Hematopoietic multipotent progenitor cell treated with erythropoietin and hydrocortisone succinate and interleukin-3 and kit ligand, for 6 days (in vitro differentiated cells): ENCODE measurements at regions not wholly inside any gene's neighbourhood (a gene's known extent, or its start where the extent isn't known, plus 50 kb on each side); places are given as distances from the start of the nearest gene placed in this dataset.
"Not testable (repeated sequence)": the region's sequence is repeated elsewhere in the genome, so short reads cannot be mapped to it uniquely, and the experiment has no call there.

Experiments used
- DNase-seq: peaks from one replicate; pipeline ENCODE4 v3.0.0-alpha.2; 2015

DNA sequence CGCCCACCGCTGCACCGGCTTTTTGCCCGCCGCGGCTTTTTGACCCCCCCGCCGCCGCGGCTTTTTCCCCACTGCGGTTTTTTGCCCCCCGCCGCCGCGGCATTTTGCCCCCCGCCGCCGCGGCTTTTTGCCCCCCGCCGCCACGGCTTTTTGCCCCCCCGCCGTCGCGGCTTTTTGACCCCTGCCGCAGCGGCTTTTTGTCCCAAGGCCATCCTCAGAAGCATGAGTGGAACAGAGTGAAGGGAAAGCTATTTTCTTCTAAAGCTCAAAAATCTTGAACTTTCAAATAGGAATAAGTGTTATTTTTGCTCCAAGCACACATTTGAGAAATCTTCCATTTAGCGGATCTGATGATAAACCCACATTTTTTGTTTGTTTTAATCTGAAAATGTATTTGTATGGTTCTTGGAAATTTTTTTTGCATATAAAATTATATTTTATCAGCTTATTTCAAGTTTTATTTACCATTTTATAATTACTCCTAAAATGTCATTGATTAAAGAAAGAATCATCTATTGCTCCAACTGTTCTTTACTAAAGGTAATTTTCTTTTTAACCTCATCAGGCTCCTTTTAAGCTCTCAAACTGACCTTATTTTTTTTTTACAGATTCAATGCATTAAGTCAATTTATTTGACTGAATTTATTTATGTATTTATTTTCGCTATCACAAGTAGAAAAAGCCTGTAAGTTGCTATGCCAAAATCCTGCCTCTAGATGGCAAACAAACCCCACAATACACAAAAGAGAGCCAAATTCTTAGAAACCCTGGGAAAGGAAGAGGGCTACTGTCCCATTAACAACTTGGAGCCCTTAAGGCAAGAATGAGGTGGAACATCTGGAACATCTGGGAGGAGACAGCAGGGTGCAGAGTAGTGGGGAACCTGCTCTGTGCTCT is 460.3 kb downstream of the ZNF33B start:
- DNase-seq: peak; percentile 54

DNA sequence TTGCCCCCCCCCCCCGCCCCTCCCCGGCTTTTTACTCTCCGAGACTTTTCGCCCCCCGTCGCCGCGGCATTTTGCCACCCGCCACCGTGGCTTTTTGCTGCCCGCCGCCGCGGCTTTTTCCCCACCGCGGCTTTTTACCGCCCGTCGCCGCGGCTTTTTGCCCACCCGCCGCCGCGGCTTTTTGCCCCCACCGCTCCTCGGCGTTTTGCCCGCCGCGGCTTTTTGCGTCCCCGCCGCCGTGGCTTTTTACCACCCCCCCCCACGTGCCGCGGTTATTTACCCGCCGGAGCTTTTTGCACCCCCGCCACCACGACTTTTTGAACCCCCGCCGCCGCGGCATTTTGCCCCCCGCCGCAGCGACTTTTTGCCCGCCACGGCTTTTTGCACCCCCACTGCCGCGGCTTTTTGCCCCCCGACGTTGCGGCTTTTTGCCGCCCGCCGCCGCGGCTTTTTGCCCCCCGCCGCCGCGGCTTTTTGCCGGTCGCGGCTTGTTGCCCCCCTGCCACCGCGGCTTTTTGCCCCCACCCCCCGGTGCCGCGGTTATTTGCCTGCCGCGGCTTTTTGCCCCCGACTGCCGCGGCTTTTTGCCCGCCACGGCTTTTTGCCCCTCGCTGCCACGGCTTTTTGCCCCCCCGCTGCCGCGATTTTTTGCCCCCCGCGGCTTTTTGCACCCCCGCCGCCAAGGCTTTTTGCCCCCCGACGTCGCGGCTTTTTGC is 461.1 kb downstream of the ZNF33B start:
- peak; percentile 2 for DNase-seq

DNA sequence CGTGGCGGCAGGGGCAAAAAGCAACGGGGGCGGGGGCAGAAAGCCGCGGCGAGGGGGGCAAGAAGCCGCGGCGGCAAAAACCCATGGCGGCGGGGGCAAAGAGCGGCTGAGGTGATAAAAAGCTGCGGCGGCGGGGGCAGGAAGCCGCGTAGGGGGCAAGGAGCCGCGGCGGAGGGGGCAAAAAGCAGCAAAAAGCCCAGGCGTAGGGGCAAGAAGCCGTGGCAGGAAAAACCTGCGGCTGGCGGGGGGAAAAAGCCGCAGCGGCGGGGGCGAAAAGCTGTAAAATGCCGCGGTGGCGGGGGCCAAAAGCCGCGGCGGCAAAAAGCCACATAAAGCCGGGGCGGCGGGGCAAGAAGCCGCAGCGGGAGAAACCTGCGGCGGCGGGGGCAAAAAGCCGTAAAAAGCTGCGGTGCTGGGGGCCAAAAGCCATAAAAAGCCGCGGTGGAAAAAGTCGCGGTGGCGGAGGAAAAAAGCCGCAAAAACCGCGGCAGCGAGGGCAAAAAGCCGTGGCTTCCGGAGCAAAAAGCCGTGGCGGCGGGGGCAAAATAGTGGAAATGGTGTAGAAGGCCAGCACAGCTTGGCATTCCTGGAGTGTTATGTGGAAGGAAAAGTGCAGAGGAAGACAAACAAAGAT is 487.8 kb downstream of the ZNF33B start:
- no peak for DNase-seq

DNA sequence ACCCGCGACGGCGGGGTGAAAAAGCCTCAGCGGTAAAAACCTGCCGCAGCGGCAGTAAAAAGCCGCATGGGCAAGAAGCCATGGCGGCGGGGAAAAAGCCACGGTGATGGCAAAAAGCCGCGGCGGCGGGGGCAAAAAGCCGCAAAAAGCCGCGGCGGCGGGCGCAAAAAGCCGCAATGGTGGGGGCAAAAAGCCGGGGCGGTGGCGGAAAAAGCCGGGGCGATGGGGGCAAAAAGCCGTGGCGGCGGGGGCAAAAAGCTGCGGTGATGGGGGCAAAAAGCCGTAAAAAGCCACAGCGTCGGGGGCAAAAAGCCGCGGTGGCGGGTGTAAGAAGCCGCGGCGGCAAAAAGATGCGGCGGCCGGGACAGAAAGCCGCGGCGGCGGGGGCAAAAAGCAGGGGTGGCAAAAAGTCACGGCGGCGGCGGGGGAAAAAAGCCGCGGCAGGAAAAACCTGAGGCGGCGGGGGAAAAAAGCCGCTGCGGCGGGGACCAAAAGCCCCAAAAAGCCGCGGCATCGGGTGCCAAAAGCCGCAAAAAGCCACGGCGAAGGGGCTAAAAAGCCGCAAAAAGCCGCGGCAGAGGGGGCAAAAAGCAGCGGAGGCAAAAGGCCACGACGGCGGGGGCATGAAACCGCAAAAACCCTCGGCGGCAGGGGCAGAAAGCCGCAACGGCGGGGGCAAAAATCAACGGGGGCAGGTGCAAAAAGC is 488.5 kb downstream of the ZNF33B start:
- DNase-seq: no peak

DNA sequence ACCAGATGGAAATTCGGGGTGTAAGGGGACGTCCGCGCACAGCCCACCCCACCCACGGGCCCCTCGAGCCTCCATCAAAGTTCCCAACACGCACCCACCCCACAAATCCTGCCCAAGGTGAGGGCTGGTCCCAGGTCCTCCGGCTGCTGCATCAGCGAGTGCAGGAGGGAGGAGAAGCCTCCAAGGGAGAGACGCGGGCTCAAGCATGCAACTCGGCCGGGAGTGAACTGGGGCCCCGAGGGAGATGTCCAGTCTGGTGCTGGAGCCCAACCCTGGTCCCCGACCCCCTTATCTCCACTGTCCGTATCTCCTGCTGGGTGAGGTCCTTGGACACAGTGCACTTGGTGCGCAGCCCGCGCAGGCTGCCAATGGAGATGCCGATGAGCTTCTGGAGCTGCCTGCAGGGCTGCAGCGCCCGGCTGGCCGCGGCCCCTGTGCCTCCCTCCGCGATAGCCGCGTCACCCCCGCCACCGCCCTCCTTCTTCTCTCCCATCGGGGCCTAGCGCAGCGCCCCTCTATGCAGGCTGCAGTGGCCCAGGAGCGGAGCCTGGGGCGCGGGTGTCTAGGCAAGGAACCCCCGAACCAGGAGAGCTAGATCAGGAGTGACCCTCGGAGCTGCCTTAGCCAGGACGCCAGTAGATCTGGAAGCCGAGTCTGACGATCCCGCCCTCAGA is 489.2 kb downstream of the ZNF33B start:
- DNase-seq: no peak

DNA sequence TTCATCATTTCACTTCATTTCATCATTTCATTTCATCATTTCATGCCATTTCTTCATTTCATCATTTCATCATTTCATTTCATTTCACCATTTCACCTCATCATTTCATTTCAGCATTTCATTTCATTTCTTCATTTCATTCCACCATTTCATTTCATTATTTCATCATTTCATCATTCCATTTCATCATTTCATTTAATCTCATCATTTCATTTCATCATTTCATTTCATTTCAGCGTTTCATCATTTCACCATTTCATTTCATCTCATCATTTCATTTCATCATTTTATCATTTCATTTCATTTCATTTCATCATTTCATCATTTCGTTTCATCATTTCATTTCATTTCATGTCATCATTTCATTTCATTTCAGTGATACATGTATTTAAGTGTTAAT is 492.2 kb downstream of the ZNF33B start:
- not testable (repeated sequence) for DNase-seq

DNA sequence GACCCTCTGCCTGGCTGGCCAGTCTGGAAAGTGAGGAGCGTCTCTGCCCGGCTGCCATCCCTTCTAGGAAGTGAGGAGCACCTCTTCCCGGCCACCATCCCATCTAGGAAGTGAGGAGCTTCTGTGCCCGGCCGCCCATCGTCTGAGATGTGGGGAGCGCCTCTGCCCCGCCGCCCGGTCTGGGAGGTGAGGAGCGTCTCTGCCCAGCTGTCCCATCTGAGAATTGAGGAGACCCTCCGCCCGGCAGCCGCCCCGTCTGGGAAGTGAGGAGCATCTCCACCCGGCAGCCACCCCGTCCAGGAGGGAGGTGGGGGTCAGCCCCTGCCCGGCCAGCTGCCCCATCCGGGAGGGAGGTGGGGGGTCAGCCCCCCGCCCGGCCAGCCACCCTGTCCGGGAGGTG is 500.3 kb downstream of the ZNF33B start:
- not testable (repeated sequence) for DNase-seq

DNA sequence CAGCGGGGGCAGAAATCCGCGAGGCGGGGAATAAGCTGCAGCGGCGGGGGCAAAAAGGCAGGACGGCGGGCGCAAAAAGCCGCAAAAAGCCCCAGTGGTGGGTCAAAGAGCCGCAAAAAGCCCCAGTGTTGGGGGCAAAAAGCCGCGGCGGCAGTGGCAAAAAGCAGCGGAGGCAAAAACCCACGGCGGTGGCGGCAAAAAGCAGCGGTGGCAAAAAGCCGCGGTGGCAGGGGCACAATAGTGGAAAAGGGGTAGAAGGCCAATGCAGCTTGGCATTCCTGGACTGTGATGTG is 525.3 kb downstream of the ZNF33B start:
- no peak for DNase-seq

DNA sequence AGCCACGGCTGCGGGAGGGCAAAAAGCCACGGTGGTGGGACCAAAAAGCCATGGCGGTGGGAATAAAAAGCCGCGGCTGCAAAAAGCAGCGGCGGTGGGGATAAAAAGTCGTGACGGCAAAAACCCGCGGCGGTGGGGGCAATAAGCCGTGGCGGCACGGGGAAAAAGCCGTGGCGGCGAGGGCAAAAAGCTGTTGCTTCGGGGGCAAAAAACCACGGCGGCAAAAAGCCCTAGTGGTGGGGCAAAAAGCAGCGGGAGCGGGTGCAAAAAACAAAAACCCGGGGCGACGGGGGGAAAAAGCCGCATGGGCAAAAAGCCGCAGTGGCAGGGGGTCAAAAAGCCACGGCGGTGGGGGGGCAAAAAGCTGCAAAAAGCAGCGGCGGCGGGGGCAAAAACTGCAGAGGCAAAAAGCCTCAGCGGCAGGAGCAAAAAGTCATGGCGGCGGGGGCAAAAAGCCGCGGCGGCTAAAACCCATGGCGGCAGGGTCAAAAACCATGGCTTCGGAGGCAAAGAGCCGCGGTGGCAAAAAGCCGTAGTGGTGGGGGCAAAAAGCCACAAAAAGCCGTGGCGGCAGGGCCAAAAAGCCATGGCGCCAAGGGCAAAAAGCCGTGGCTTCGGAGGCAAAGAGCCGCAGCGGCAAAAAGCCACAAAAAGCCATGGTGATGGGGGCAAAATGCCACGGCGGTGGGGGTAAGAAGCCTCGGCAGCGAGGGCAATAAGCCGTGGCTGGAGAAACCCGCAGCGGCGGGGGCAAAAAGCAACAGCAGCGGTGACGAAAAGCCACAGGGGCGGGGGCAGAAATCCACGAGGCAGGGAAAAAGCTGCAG is 525.8 kb downstream of the ZNF33B start:
- DNase-seq: no peak

DNA sequence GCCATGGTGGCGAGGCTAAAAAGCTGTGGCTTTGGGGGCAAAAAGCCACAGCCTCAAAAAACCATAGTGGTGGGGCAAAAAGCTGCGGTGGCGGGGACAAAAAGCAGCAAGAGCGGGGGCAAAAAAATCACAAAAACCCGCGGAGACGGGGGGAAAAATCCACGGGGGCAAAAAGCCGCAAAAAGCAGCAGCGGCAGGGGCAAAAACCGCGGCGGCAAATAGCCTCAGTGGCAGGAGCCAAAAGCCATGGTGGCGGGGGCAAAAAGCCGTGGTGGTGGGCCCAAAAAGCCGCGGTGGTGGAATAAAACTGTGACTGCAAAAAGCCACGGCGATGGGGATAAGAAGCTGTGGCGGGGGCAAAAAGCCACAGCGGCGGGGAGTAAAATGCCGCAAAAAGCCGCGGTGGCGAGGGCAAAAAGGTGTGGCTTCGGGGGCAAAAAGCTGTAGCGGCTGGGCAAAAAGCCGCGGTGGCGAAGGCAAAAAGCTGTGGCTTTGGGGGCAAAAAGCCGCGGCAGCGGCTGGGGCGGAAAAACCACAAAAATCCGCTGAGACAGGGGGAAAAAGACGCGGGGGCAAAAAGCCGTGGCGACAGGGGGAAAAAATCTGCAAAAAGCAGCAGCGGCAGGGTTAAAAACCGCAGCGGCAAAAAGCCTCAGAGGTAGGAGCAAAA is 526.6 kb downstream of the ZNF33B start:
- no peak for DNase-seq

DNA sequence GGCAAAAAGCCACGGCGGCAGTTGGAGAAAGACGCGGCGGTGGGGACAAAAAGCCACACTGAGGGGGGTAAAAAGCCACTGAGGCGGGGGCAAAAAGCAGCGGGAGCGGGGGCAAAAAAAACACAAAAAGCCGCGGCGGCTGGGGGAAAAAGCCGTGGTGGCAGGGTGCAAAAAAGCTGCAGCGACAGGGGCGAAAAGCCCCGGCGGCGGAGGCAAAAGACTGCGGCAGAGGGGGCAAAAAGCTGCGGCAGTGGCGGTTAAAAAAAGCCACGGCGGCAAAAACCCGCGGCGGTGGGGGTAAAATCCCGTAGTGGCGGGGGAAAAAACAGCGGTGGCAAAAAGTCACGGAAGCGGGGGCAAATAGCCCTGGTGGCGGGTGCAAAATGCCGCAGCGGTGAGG is 527.3 kb downstream of the ZNF33B start:
- DNase-seq: no peak
